Fibroblast of peridontal ligament (primary cell): ENCODE measurements at regions not wholly inside any gene's neighbourhood (a gene's known extent, or its start where the extent isn't known, plus 50 kb on each side); places are given as distances from the start of the nearest gene placed in this dataset.

Experiments
- DNase-seq: peaks from one replicate; pipeline ENCODE4 v3.0.0-alpha.2; 2010; ENCODE audit errors: extremely low read depth

GRCh38 chrX:42096265-42096920 is 173.0 kb upstream of the CASK start:
- peak; percentile 82 for DNase-seq

- peak; percentile 15 for DNase-seq
Observed at GRCh38 chrX:42094218-42094617, 170.9 kb upstream of the CASK start.

DNA sequence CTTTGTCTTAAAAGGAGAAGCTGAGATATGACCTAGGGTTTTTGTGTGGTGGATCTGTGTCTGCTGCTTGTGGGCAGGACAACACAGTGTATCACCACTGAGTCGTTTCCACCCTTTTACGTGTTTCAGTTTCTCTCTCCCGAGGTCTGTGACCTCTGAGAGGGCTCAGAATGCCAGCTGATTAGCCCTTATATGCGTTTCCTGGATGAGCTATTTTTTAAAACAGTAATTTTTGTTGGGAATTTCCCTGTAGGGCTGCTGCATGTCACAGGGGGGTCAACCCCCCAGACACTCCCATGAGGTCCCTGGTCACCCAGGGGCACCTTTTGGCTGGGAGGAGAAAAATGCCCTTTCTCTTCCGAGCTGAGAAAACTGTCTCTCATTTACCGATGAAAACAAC is 170.4 kb upstream of the CASK start:
- peak; percentile 27 for DNase-seq

GRCh38 chrX:42090395-42090794 is 167.0 kb upstream of the CASK start:
- no peak for DNase-seq

DNA sequence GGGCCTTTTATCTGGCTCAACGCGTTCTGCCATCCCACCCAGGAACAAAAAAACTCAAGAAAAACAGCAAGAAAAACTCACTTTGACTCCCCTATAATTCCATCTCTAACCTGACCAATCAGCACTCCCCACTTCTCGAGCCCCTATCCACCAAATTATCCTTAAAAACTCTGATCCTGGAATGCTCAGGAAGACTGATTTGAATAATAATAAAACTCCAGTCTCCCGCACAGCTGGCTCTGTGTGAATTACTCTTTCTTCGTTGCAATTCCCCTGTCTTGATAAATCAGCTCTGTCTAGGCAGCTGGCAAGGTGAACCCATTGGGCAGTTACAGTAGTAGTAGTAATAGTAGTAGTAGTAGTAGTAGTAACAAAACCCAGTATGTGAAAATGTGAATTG is 165.7 kb upstream of the CASK start:
- DNase-seq: no peak

DNA sequence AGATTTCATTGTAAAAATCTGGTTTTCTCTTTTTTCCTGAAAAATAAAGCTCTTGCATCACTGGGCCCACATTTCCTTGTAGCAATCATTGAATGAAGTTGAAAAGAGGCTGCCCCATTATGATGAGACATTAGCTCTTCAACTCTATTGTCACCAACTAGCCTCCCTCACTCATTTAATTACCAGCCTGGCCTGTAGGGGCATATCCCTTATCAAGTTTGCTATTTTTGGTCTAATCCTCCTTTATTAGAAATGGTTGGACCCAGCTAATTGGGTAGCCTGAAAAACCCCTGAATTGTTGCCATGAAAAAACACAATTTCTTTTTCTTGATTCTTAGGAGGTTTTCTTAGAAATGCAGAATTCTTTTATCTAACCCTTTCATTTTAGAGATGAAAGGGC is 164.6 kb upstream of the CASK start:
- DNase-seq: no peak

DNA sequence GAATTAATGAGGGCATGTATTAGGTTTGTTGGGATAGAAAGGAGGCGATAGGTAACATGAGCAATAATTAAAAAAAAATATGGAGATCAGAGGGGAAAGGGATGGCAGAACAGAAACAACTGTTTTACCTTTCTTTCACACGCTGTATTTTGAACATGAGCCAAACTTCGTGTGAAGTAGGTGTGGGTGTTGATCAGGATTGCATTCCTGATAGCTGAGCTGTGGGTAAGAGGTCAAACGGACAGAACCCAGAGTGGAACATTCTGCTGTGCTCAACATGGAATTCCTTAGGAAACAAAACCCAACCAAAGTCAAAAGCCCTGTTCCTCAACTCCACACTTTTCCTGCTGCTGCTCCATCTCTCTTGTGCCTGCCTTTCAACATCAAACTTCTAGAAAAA is 162.5 kb upstream of the CASK start:
- no peak for DNase-seq

- no peak for DNase-seq
Observed at GRCh38 chrX:42079968-42080367, 156.6 kb upstream of the CASK start.

DNA sequence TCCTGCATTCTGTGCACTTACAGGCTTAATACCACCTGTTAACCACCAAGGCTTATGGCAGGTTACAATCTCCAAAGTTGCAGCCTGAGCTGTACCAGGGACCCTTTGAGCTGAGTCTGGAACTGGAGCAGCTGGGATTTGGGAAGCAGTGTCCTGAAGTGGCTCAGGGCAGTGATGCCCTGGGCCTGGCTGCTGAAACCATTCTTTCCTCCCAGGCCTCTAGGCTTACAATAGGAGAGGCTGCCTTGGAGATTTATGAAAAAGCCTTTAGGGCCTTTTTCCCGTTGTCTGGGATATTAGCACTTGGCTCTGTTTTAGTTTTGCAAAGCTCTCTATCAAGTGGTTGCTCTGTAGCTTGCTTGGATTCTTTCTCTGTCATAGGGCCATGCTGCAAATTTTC is 154.3 kb upstream of the CASK start:
- DNase-seq: no peak

DNA sequence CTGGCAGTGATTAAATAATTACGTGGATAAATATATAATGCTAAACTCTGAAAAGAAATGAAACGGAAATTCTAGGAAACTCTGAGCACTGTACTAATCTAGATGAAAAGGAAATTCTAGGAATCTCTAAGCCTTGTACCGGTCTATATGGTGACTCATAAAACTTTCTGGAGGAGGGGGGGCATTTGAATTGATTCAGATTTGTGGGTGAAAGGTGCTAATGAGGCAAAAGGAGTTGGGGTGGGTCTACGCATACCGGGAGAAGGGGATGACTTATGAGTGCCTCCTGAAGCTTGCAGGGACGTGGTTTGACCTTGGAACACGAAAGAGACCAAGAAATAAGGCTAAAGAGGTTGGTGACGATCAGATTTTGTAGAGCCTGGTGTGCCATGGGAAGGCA is 151.7 kb upstream of the CASK start:
- no peak for DNase-seq

GRCh38 chrX:42073448-42073847 is 150.1 kb upstream of the CASK start:
- no peak for DNase-seq

- no peak for DNase-seq
Observed at GRCh38 chrX:42070866-42071265, 147.5 kb upstream of the CASK start.

DNA sequence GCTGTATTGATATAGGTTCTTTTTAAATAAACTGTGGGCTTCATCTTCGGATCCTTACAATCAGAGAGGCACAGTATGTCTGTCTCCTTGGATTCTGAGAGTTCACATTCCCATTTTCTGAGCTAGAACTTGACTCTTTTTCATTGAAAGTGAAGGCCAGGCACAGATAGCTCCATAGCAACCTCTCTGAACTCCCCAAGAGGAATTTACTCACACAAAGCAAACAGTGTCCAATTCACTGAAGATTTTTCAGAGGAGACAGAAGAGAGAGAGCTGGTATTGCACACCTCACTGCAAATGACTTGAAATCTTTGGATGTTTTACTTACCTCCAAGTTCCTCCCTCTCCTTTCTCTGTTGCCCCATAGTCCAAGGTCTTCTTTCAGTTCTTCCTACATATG is 130.9 kb upstream of the CASK start:
- DNase-seq: no peak

DNA sequence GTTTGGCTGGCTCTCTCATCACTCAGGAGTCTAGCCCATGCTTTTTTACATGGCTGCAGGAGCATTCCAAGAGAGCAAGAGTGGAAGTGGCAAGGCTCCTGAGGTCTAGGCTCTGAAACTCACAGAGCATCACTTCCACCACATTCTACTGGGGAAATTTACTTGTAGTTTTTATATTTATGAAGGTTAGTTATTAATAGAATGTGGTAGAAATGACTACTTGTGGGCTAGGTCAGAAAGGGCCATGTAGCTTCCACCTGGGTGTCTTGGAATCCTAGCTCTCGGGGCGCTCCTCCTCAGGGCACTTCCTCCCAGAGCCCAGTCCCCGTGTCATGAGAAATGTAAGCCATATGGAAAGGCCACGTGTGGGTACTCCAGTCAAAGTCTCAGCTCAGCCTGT is 127.0 kb upstream of the CASK start:
- no peak for DNase-seq

DNA sequence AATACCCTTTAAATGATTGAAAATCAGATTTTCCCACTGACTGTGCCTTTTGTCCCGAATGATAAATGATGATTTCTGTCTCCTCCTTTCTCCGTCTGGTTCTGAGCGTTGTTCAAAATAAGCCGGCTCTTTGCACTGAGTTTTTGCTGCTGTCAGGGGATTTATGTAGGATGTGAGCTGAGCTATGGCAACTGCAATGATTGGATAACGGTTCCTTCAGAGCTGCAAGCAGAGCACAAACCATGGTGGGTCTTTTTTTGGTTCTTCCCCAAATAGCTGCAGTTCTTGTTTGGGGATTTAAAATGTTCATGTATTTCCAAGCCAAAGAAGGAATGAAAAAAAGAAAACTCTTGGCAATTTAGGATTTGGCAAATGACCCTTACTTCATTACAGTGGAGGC is 124.5 kb upstream of the CASK start:
- DNase-seq: no peak

- no peak for DNase-seq
Observed at GRCh38 chrX:42028109-42028508, 104.8 kb upstream of the CASK start.

GRCh38 chrX:42027367-42028000 is 104.1 kb upstream of the CASK start:
- DNase-seq: no peak

GRCh38 chrX:42025861-42026260 is 102.5 kb upstream of the CASK start:
- no peak for DNase-seq

DNA sequence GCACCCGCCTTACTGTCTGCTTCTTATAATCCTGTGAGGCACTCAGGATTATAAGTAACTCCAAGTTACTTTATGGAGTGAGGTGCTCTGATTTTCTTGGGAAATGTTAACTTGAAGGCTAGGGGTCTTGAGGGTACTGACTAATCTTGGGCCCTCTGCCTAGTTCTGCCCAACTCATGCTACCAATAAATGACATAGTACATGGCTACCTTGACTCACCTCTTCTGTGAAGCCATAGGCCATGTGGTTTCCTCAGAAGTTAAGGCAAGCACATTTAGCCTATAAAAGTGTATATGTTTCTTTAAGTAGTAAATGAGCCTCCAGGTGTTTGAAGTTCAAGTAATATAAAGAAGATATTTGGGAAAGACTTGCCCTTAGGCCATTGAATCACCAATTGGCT is 99.8 kb upstream of the CASK start:
- no peak for DNase-seq

DNA sequence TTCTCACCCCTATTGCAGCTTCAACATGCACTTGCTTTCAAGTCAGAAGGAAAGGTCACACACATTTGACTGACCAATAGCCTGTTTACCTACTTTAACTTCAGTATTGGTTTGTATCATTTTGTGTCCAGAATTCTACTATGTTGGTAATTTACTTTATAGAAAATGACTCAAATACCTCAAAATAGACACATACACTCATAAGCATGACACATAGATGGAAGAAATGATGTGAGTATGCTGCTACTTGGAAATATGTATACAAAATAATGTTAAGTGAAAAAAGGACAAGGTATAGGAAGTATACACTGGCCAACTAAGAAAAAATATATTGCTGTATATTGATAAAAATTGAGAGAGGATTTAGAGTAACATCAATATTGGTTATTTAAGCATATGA is 98.8 kb upstream of the CASK start:
- no peak for DNase-seq

- no peak for DNase-seq
Observed at GRCh38 chrX:42021058-42021457, 97.7 kb upstream of the CASK start.

DNA sequence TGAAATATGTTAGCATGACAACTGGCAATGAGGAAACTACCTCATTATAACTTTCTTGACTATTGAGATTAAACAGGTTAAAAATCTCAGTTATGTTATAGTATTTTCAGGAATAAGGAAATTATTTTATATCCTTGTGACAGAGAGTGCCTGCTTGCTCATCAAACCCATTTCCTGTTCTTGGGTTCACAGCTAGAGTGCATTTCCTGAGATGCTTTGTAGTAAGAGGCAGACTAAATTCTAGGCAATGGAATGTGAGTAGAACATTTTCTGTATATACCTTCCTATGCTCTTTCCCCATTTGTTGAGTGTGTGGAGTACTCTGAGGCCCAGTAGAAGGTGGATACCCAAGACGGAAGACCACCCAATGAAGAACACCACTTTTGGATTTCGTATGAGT is 96.9 kb upstream of the CASK start:
- no peak for DNase-seq

GRCh38 chrX:42017971-42018370 is 94.6 kb upstream of the CASK start:
- DNase-seq: no peak

DNA sequence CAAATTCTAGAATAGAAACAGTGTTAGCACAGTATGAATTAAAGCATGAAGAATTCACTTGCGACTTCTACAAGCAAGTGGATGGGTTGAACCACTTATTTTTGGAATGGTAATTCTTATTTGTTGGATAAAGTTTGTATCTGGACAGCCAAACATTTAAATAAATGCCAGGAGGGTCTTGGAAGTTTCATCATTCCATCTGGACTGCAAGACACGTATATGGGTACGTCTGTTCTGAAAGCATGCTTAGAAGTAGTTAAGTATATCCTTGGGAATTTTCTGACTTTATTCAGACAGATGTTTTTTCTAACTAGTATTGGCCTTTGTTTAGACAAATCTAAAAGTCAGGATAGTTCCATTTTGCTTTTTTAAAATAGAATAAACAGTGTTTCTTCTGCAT is 77.5 kb upstream of the CASK start:
- DNase-seq: no peak
